Mammary epithelial cell (primary cell): ENCODE measurements at regions not wholly inside any gene's neighbourhood (a gene's known extent, or its start where the extent isn't known, plus 50 kb on each side); places are given as distances from the start of the nearest gene placed in this dataset.

Source experiments
- CTCF ChIP-seq, 2 donors: IDR thresholded peaks in 1 of 2; conservative IDR thresholded peaks in 1 of 2; 2 replicates each; pipeline ENCODE4 v1.5.1; 2011 to 2012; ENCODE audit warnings: inconsistent platforms in 2 of 2, low read length in 2 of 2, mild to moderate bottlenecking in 2 of 2, control low read depth in 1 of 2, low read depth in 1 of 2; ENCODE audit not compliant: insufficient read depth in 1 of 2; ENCODE audit errors: extremely low read depth in 1 of 2
- EZH2 ChIP-seq: IDR thresholded peaks from 2 replicates; pipeline ENCODE4 v1.6.1; 2012; ENCODE audit warnings: low read length, inconsistent platforms, borderline replicate concordance

- TF ChIP-seq CTCF (conservative IDR thresholded peaks at IDR 0.05 in 1 of 2, IDR thresholded peaks at IDR 0.05 in 1 of 2; ENCODE audit: extremely low read depth in 1 of 2, insufficient read depth in 1 of 2, low read depth in 1 of 2, low read length in 2 of 2) (no peak), EZH2 (no peak)
Measured at GRCh38 chr4:163878336-163879121, 384.0 kb downstream of the TMA16 start.
